ENCODE measurements at regions not wholly inside any gene's neighbourhood (a gene's known extent, or its start where the extent isn't known, plus 50 kb on each side); places are given as distances from the start of the nearest gene placed in this dataset.

DNA sequence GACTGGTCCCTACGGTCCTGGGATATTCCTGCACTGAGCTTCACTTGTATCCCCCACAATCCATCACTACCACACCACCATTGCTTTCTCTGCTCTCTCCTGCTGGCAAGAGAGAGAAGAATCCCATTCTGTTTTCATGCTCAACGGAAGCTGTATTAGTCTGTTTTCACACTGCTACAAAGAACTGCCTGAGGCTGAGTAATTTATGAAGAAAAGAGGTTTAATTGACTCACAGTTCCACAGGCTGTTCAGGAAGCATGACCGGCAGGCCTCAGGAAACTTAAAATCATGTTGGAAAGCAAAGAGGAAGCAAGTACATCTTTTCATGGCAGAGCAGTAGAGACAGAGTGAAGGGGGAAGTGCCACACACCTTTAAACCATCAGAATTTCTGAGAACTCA lies 260.4 kb upstream of the LYZL1 start:
- Histone ChIP-seq H3K27ac (ENCODE audit: low read depth, low read length, severe bottlenecking) (no peak overlapping the region), H3K9me3 (ENCODE audit: control insufficient read depth, low read length) (peaks cover 11% of the 10 kb centered on the region), H3K4me3 (ENCODE audit: extremely low read depth, insufficient read depth, low read length, poor library complexity, severe bottlenecking) (no peak overlapping the region), H3K36me3 (ENCODE audit: control insufficient read depth, insufficient read depth, low read length) (no peaks in the 10 kb centered on the region), H3K4me1 (ENCODE audit: control insufficient read depth, insufficient read depth, low read length, poor library complexity, severe bottlenecking) (peaks cover 12% of the 10 kb centered on the region)
- WGBS, 2 experiments (ENCODE audit: insufficient coverage in 2 of 2), result 50 to 93% methylated on average over 1 to 2 of the region's 3 CpGs

DNA sequence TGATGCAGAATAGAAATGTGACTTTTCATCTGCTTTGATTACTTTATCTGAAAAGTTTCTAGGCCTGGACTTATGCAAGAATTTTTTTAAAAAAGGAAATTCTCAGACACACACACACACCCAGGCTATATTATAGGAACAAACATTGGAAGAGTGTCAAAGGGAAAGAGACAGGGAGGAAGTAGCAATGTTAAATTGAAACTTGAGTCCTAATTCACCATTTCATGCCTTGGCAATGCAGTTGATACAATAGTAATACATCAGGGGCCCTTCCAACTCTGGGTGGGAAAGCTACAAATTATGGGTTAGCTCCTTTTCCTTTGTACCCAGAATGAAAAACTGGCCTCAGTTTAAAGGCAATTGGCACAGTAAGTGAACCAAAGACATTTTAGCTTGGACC lies 258.0 kb upstream of the LYZL1 start:
- Histone ChIP-seq H3K4me1 (ENCODE audit: control insufficient read depth, insufficient read depth, low read length, poor library complexity, severe bottlenecking) (peaks cover 6% of the 10 kb centered on the region), H3K9me3 (ENCODE audit: control insufficient read depth, low read length) (peaks cover 11% of the 10 kb centered on the region), H3K36me3 (ENCODE audit: control insufficient read depth, insufficient read depth, low read length) (no peaks in the 10 kb centered on the region), H3K4me3 (ENCODE audit: extremely low read depth, insufficient read depth, low read length, poor library complexity, severe bottlenecking) (no peak overlapping the region), H3K27ac (ENCODE audit: low read depth, low read length, severe bottlenecking) (no peak overlapping the region)

DNA sequence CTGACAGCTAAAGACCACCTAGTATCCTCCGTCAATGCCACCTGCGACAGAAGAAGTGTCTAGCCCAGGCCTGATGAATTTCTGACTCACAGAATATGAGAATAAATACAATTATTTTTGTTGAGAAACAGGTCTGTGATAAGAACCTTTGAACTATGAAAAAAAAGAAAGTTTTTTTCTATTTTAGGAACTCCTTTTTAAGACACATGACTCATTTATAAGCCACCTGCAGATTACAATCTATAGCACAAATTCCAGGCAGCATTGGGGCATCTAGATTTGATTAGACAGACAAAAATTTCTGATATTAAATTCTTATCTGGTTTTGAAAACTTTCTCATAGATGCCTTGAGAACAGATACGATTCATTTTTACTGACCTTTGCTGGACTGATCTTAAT lies 256.7 kb upstream of the LYZL1 start:
- Histone ChIP-seq H3K4me1 (ENCODE audit: control insufficient read depth, insufficient read depth, low read length, poor library complexity, severe bottlenecking) (no peaks in the 10 kb centered on the region), H3K9me3 (ENCODE audit: control insufficient read depth, low read length) (peaks cover 11% of the 10 kb centered on the region), H3K27ac (ENCODE audit: low read depth, low read length, severe bottlenecking) (no peak overlapping the region), H3K36me3 (ENCODE audit: control insufficient read depth, insufficient read depth, low read length) (no peaks in the 10 kb centered on the region), H3K4me3 (ENCODE audit: extremely low read depth, insufficient read depth, low read length, poor library complexity, severe bottlenecking) (no peak overlapping the region)
- WGBS, 2 experiments (ENCODE audit: insufficient coverage in 2 of 2), result 100% methylated on average over 2 of the region's 3 CpGs; no CpG with 5 or more reads in 1 of the 2 experiments

DNA sequence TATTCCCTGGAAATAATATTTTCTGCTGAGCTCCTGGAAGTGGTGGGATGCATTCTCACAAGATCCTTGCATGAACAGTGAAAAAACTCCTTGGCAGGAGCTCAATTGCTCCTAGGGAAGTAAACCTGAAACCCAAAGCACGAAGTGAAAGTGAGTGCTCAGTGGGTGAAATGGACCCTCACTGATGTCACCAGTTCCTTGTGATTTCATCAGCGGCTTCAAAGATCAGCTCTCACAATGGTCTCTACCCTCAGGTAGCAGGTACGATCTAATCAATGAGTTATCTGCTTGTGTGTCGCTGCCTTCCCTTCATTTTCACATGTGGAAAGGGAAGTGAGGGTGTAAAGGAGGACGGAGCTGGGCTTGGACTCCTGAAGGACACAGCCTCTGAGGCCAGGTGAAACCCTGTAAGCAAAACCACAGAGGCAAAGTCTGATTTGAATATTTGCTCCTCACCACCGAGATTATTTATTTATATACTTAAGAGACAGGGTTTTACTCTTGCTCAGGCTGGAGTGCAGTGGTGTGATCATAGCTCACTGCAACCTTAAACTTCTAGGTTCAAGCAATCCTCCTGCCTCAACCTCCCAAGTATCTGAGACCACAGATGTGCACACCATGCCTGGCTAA lies 255.4 kb upstream of the LYZL1 start:
- no peak overlapping the region for H3K4me3 ChIP-seq (ENCODE audit: extremely low read depth, insufficient read depth, low read length, poor library complexity, severe bottlenecking)
- 93 to 100% methylated on average over 3 of the region's 6 CpGs for WGBS, 2 experiments (ENCODE audit: insufficient coverage in 2 of 2)
- no peaks in the 10 kb centered on the region for H3K36me3 ChIP-seq (ENCODE audit: control insufficient read depth, insufficient read depth, low read length)
- no peak overlapping the region for H3K27ac ChIP-seq (ENCODE audit: low read depth, low read length, severe bottlenecking)
- peaks cover 7% of the 10 kb centered on the region for H3K9me3 ChIP-seq (ENCODE audit: control insufficient read depth, low read length)
- H3K4me1 ChIP-seq (ENCODE audit: control insufficient read depth, insufficient read depth, low read length, poor library complexity, severe bottlenecking), result no peaks in the 10 kb centered on the region

DNA sequence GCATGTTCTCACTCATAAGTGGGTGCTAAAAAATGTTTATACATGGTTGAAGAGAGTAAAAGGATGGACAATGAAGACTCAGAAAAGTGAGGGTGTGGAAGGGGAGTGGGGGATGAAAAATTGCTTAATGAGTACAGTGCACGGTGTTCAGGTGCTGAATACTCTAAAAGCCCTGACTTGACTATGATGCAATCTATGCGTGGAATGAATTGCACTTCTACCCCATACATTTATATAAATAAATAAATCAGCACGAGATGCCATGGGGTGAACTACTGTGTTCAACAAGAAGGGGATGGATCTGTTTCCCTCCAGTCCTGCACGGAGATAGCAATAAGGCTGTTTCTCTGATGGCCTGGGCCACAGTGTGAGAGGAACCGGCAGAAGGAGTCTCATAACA lies 254.3 kb upstream of the LYZL1 start:
- WGBS, 2 experiments (ENCODE audit: insufficient coverage in 2 of 2), result 33 to 50% methylated on average over 2 to 3 of the region's 5 CpGs
- H3K27ac ChIP-seq (ENCODE audit: low read depth, low read length, severe bottlenecking), result no peak overlapping the region
- peaks cover 2% of the 10 kb centered on the region for H3K4me1 ChIP-seq (ENCODE audit: control insufficient read depth, insufficient read depth, low read length, poor library complexity, severe bottlenecking)
- H3K9me3 ChIP-seq (ENCODE audit: control insufficient read depth, low read length), result no peaks in the 10 kb centered on the region
- H3K36me3 ChIP-seq (ENCODE audit: control insufficient read depth, insufficient read depth, low read length), result no peaks in the 10 kb centered on the region
- no peak overlapping the region for H3K4me3 ChIP-seq (ENCODE audit: extremely low read depth, insufficient read depth, low read length, poor library complexity, severe bottlenecking)

DNA sequence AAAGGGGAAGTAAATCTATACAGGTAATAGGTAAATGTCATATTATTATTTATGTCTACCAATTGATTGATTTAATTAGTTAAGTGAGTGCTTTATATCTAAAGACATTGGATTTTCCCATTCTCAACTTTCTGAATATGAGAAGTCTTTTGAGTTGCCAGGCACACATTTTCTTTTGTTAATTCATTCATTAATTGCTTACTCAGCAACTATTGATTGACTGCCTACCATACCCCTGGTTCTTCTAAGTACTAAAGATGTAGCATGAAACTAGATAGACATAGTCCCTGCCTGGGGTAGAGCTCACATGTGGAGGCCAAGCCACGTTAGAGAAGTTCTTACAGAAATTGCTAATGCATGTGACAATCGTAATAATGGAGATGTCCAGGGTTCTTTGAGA lies 253.1 kb upstream of the LYZL1 start:
- Histone ChIP-seq H3K4me3 (ENCODE audit: extremely low read depth, insufficient read depth, low read length, poor library complexity, severe bottlenecking) (no peak overlapping the region), H3K36me3 (ENCODE audit: control insufficient read depth, insufficient read depth, low read length) (no peaks in the 10 kb centered on the region), H3K9me3 (ENCODE audit: control insufficient read depth, low read length) (no peaks in the 10 kb centered on the region), H3K4me1 (ENCODE audit: control insufficient read depth, insufficient read depth, low read length, poor library complexity, severe bottlenecking) (peaks cover 3% of the 10 kb centered on the region), H3K27ac (ENCODE audit: low read depth, low read length, severe bottlenecking) (no peak overlapping the region)
- 78 to 100% methylated on average over 1 to 2 of the region's 2 CpGs for WGBS, 2 experiments (ENCODE audit: insufficient coverage in 2 of 2)

DNA sequence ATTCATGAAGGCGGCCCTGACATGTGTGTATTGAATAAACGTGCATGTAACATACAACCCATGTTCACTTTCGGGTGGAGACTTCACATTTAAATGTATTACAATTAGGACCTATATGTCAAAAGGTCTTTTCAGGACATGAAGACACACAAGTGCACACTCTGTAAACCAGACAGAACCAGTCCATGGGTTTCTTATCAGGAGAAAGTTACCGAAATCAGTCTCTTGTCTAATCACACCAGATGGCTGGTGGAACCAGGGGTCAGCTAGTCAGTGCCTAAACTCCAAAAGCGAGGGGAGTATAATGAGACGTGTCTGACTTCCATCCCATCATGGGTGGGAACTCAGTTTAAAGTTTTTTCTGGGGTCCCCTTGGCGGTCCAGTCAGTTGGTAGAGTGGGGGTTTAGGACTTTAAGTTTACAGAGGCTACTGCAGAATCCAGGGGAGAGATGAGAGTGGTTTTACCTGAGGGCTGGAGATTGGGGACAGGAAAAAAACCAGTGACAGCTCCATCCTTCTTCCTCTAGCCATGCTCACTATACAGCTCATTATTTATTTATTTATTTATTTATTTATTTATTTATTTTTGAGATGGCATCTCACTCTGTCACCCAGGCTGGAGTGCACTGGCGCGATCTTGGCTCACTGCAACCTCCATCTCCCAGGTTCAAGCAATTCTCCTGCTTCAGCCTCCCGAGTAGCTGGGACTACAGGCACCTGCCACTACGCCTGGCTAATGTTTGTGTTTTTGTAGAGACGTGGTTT lies 251.3 kb upstream of the LYZL1 start:
- H3K9me3 ChIP-seq (ENCODE audit: control insufficient read depth, low read length), result no peaks in the 10 kb centered on the region
- WGBS, 2 experiments (ENCODE audit: insufficient coverage in 2 of 2), result 91 to 99% methylated on average over 6 to 8 of the region's 12 CpGs
- H3K36me3 ChIP-seq (ENCODE audit: control insufficient read depth, insufficient read depth, low read length), result no peaks in the 10 kb centered on the region

DNA sequence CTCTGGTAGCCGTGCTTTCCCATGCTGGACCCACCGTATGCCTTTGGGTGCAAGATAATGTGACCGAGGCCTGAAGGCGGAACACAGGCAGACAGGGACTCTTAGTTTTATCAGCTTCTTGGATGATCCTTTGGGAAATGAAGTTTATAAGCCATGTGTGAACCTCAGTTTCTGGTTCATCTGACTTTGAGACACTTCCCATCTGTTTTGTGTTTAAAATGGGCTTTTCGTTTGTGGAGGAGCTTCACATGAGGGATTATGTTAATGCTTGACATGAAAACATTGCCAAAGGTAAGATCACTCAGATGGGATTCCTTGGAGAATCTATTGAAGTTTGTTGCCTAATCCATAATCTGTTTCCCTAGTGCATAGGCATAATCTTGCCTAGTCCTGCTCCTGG lies 249.8 kb upstream of the LYZL1 start:
- H3K9me3 ChIP-seq (ENCODE audit: control insufficient read depth, low read length), result no peaks in the 10 kb centered on the region
- H3K27ac ChIP-seq (ENCODE audit: low read depth, low read length, severe bottlenecking), result no peak overlapping the region
- H3K36me3 ChIP-seq (ENCODE audit: control insufficient read depth, insufficient read depth, low read length), result no peaks in the 10 kb centered on the region
- H3K4me1 ChIP-seq (ENCODE audit: control insufficient read depth, insufficient read depth, low read length, poor library complexity, severe bottlenecking), result peaks cover 3% of the 10 kb centered on the region
- WGBS, 2 experiments (ENCODE audit: insufficient coverage in 2 of 2), result 97 to 100% methylated on average over 4 to 5 of the region's 5 CpGs
- no peak overlapping the region for H3K4me3 ChIP-seq (ENCODE audit: extremely low read depth, insufficient read depth, low read length, poor library complexity, severe bottlenecking)

More for the DNA sequence above, 251.3 kb upstream of the LYZL1 start:
- Histone ChIP-seq H3K27ac (ENCODE audit: low read depth, low read length, severe bottlenecking) (no peak overlapping the region), H3K4me3 (ENCODE audit: extremely low read depth, insufficient read depth, low read length, poor library complexity, severe bottlenecking) (no peak overlapping the region), H3K4me1 (ENCODE audit: control insufficient read depth, insufficient read depth, low read length, poor library complexity, severe bottlenecking) (peaks cover 3% of the 10 kb centered on the region)

GRCh38 chr10:29039677-29040189 lies 249.1 kb upstream of the LYZL1 start:
- H3K4me3 ChIP-seq (ENCODE audit: extremely low read depth, insufficient read depth, low read length, poor library complexity, severe bottlenecking), result no peak overlapping the region
- peaks cover 3% of the 10 kb centered on the region for H3K4me1 ChIP-seq (ENCODE audit: control insufficient read depth, insufficient read depth, low read length, poor library complexity, severe bottlenecking)
- no peaks in the 10 kb centered on the region for H3K36me3 ChIP-seq (ENCODE audit: control insufficient read depth, insufficient read depth, low read length)
- no CpG with 5 or more reads among the region's 2 CpGs for WGBS, 2 experiments (ENCODE audit: insufficient coverage in 2 of 2)
- H3K27ac ChIP-seq (ENCODE audit: low read depth, low read length, severe bottlenecking), result no peak overlapping the region
- no peaks in the 10 kb centered on the region for H3K9me3 ChIP-seq (ENCODE audit: control insufficient read depth, low read length)

DNA sequence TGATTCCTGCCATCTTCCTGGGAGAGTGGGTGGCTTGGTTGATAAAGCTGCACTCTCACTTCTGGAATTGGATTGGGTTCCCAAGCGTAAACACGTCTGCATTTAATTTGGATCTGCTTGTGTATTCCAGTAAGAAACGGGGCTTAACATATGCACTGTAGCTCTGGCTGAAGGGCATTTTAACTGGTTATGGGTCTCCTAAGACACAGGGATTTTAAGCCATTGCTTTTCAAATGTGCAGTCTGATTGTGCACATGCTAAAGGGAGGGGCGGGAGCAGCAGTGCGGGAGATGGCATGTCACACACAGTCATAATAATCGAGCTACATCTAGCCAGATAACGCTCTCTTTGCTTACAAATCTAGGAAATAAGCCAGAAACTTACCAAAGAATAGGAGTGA lies 247.3 kb upstream of the LYZL1 start:
- no peak overlapping the region for H3K4me3 ChIP-seq (ENCODE audit: extremely low read depth, insufficient read depth, low read length, poor library complexity, severe bottlenecking)
- no peak overlapping the region for H3K27ac ChIP-seq (ENCODE audit: low read depth, low read length, severe bottlenecking)
- H3K36me3 ChIP-seq (ENCODE audit: control insufficient read depth, insufficient read depth, low read length), result no peaks in the 10 kb centered on the region
- no peaks in the 10 kb centered on the region for H3K9me3 ChIP-seq (ENCODE audit: control insufficient read depth, low read length)
- peaks cover 3% of the 10 kb centered on the region for H3K4me1 ChIP-seq (ENCODE audit: control insufficient read depth, insufficient read depth, low read length, poor library complexity, severe bottlenecking)
- 88 to 97% methylated on average over 5 to 7 of the region's 7 CpGs for WGBS, 2 experiments (ENCODE audit: insufficient coverage in 2 of 2)

DNA sequence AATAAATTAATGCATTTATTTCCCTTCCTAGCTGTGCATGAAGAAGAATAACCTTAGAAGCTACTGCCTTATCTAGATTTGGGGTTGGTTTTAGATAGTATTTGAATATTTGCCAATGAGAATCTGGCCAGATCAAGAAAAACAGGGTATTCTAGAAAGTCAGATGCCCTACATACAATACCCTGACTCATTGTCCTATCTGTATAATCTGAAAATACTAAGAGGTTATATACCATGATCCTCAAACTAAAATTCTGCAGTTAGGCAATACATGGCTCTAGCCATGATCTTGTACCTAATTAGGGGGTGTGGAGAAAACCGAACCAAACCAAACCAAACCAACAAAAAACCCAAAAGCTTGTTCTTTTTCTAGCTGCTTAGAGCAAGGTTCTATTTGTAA lies 240.4 kb upstream of the LYZL1 start:
- H3K36me3 ChIP-seq (ENCODE audit: control insufficient read depth, insufficient read depth, low read length), result no peaks in the 10 kb centered on the region
- no CpG with 5 or more reads among the region's 1 CpG for WGBS, 2 experiments (ENCODE audit: insufficient coverage in 2 of 2)
- H3K4me3 ChIP-seq (ENCODE audit: extremely low read depth, insufficient read depth, low read length, poor library complexity, severe bottlenecking), result no peak overlapping the region
- H3K27ac ChIP-seq (ENCODE audit: low read depth, low read length, severe bottlenecking), result no peak overlapping the region
- peaks cover 3% of the 10 kb centered on the region for H3K4me1 ChIP-seq (ENCODE audit: control insufficient read depth, insufficient read depth, low read length, poor library complexity, severe bottlenecking)
- no peaks in the 10 kb centered on the region for H3K9me3 ChIP-seq (ENCODE audit: control insufficient read depth, low read length)
